Kidney tubule cell (primary cell): ENCODE measurements at regions not wholly inside any gene's neighbourhood (a gene's known extent, or its start where the extent isn't known, plus 50 kb on each side); places are given as distances from the start of the nearest gene placed in this dataset.
A peak's percentile ranks its signal among the peaks of the same experiment; 100 is the strongest.

Source experiments
- DNase-seq: peaks from one replicate; pipeline ENCODE4 v3.0.0-alpha.2; 2018; ENCODE audit warnings: low spot score

DNA sequence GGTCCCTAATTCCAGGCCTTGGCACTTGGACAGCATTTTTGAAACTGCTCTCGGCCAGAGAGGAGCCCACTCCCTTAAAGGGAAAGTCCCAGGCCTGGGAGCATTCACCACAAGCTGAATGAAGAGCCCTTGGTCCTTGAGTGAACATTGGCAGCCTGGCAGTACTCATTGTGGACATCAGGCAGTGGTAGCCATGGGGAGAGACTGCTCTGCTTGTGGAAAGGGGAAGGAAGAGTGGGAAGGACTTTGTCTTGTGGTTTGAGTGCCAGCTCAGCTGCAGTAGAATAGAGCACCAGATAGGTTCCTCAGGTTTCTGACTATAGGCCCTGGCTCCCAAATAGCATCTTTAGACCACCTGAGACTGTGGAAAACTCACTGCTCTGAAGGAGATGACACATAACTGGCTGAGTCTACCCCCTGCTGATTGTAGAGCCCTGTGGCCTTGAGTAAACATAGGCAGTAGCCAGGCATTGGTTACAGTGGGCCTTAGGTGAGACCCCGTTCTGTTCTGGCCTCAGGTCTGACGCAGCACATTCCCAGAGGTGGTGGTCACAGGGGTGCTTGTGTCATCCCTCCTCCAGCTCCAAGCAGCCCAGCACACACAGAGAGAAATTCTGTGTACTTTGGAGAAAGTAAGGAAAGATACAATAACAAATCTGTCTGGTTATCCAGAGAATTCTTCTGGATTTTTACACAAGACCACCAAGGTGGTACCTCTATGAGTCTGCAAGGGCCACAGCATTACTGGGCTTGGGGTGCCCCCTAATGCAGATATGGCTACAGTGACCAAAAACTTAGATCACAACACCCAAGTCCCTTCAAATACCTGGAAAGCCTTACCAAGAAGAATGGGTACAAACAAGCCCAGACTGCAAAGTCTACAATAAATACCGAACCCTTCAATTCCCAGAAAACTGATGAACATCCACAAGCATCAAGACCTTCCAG, 153.8 kb downstream of the GNAI1 start:
- peak; percentile 86 for DNase-seq

DNA sequence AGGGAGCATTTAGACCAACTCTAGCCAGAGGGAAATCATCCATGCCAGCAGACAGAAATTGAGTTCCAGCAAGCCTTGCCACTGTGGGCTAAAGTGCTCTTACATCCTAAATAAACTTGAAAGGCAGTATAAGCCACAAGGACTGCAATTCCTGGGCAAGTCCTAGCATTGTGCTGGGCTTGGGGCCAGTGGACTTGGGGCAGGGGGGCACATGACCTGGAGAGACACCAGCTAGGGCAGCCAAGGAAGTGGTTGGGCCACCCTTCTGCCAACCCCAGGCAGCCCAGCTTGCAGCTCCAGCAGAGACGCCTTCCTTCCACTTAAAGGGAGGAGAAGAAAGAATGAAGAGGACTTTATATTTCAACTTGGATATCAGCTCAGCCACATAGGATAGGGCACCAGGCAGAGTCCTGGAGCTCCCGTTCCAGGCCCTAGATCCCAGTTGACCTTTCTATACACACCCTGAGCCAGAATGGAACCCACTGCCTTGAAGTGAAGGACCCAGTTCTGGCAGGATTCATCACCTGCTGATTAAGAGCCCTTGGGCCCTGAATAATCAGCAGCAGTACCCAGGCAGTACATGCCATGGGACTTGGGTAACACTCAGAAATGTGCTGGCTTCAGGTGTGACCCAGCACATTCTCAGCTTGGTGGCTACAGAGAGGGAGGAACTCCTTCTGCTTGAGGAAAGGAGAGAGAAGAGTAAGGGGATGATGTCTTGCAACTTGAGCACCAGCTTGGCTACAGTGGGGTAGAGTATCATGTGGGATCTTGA, 153.0 kb downstream of the GNAI1 start:
- DNase-seq = peak; percentile 11

DNA sequence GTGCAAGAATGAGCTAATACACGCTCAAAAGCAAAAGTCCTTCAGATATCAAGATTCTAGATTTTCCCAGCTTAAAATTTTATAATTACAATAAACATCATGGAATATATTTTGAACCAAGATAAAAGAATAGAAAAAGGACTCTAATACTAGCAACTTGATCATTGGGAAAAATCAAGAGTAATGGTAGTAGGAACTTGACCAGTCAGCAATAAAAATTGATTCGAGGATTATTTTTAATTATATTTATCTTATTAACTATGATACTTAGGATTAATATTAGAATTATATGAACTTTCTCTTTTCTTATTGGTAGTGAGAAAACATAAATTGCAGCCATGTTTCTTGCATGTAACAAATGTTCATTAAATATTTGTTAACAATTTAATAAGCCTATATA, 152.0 kb downstream of the GNAI1 start:
- DNase-seq = no peak

DNA sequence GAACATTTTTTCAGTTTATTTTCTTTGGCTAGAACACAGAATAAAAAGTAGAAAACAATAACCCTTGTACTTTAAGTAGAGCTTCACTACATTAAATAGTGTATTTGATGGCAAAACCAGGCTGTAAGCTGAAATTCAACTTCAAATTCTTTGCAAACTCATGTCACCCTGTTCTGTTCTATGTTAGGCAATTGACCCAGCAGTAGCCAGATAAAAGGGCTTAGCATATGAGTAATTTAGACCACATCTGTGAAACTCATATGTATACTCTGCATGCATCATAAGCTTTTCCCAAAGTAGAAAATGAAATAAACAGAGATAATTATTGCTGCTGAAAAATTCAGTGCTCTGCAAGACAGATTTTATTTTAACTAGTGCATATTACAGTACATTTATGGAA, 150.2 kb downstream of the GNAI1 start:
- peak; percentile 39 for DNase-seq

DNA sequence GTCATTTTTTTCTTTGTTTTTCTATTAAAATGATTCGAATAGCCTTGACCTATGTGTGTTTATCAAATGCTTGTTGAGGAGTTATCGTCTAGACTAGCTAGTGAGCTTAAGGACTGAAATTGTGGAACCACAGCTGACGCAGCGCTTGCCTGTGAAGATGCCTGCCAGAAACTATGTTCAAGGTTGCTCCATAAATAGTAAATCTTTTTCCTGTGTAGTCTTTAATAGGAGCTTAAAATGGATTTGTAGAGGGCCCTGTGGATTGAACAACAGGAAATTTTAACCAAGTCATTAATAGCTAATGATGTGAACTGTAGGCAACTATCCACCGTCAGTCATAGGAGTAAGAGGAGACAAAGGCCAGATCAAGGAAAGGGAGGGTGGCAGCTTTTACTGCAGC, 145.1 kb downstream of the GNAI1 start:
- no peak for DNase-seq

DNA sequence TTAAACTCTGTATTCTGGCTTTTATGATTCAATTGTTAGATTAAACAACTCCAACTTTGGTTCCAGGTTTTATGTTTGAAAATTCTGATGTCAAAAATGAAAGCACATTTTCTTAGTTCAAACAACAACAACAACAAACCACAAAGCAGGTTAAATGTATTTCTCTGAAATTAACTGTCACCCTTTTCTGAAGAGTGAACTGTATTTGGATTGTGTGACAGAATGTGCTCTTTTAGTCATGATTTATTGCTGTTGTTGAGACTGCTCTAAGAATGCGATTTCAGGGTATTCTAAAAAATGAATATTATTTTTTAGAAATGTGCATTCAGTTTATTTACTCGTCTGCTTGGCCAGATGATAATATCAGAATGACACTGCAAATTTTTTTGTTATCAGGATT, 144.1 kb downstream of the GNAI1 start:
- no peak for DNase-seq

DNA sequence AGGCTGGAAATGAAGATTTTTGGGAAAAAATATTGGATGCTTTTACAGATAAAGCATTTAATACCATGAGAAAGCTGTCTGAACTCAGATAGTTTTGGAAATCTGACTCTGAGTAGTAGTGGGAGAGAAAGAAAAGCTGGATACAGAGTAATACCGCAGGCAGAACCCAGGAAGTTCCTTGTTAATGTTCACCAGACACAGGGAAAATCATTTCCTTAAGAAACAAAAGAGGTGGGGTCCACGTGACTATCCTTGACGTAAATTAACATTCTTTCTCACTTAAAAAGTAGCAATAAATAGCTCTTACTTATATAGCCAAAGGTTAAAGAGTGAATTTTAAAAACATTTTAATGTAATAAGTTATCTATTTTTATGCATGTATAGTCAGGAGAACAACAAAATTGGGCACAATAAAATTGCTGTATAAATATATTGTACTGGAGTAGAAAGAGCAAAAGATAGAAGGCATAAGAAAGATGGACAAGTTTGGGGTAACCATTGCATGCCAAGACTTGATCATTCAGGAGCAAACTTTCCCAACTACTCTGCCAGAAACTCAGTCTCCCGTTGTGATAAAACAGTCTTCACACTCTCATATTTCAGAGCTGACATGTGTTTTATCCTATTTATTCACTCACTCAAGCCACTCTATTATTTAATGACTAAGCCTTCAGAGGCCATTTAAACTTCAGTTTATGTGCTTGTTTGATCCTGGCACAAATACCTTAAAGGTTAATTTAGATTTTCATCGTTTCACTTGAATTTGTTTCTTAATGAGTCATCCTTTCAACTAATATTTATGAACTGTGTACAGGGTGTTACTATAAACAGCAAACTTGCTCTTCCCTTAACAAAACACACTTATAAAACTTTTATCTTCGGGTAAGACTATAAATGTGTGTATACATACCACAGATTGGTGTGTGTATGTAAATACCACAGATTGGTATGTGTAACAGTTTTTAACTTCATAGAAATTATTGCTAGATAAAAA, 143.1 kb downstream of the GNAI1 start:
- DNase-seq = peak; percentile 91
